Stomach (tissue), 8 donors: ENCODE measurements at regions not wholly inside any gene's neighbourhood (a gene's known extent, or its start where the extent isn't known, plus 50 kb on each side); places are given as distances from the start of the nearest gene placed in this dataset.
"Not testable (repeated sequence)": the region's sequence is repeated elsewhere in the genome, so short reads cannot be mapped to it uniquely, and the experiment has no call there.

Experiments
- DNase-seq, 2 donors: peaks; one replicate each; pipeline versions ENCODE4 v3.0.0 to v3.0.0-alpha.2; 2013 to 2019
- H3K27ac ChIP-seq, 5 donors: fragments of 200-600 bp in 4 of 5; sonication (generic) in 4 of 5; one replicate each; pipeline ENCODE4 v1.5.1; 2013 to 2019; ENCODE audit warnings: mild to moderate bottlenecking in 1 of 5, moderate library complexity in 1 of 5
- H3K27me3 ChIP-seq, 3 donors: fragments of 200-600 bp; sonication (generic); one replicate each; pipeline ENCODE4 v1.5.1; 2017 to 2019; ENCODE audit warnings: mixed run types in 1 of 3
- H3K36me3 ChIP-seq, 4 donors: fragments of 200-600 bp; sonication (generic); 1 replicate in 3 of 4; 2 replicates in 1 of 4; pipeline ENCODE4 v1.5.1; 2016 to 2019
- H3K4me1 ChIP-seq, 4 donors: fragments of 200-600 bp; sonication (generic); one replicate each; pipeline ENCODE4 v1.5.1; 2016 to 2019
- H3K4me3 ChIP-seq, 4 donors: fragments of 200-600 bp; sonication (generic) in 3 of 4; one replicate each; pipeline ENCODE4 v1.5.1; 2016 to 2019; ENCODE audit warnings: mild to moderate bottlenecking in 1 of 4
- H3K9me3 ChIP-seq, 4 donors: fragments of 200-600 bp; sonication (generic); one replicate each; pipeline ENCODE4 v1.5.1; 2016 to 2019
- WGBS, 5 donors: extraction: QIAGEN DNeasy Blood & Tissue Kit in 3 of 5; methylation state at CpG; one replicate each; pipeline versions ENCODE4 v1.1.5 to v1.1.7; 2013 to 2018; 5-methylcytosine and 5-hydroxymethylcytosine counted together
- intact Hi-C: fragments of 100-400 bp; cut with DNase I; formaldehyde crosslinking; loops from one replicate; pipeline ENCODE4 v1.15.1; 2023; ENCODE audit warnings: low total_unique reads
- small RNA-seq, 4 donors: library from RNA; depleted of rRNA; stranded (forward); fragments of <200 nt; gene quantifications; one replicate each; pipeline ENCODE3, GENCODE V24; 2016
- donor health status: healthy with polysubstance abuse.
- donor health status: Bipolar disorder and iron deficiency.
- donor health status: healthy.

- H3K9me3 ChIP-seq, DNase-seq, H3K4me1 ChIP-seq, H3K36me3 ChIP-seq, intact Hi-C loops, H3K27ac ChIP-seq, H3K4me3 ChIP-seq: not testable (repeated sequence)
- peaks cover 0 to 20% (median 4%) of the 10 kb centered on the region in 3 donors for H3K27me3 ChIP-seq
- WGBS, 5 donors, result 63 to 95% (median 66%) methylated on average over 17 to 33 of the region's 37 CpGs
Observed at GRCh38 chr1:144539191-144539960, 53.3 kb upstream of the PPIAL4F start.

Small RNA genes lying in the stretch of these regions (small RNA-seq; reads per million reads assigned to genes)
- 0 to 0.10 (median 0) reads per million in 4 donors for gene RF00003
